Activated naive CD4-positive, alpha-beta T cell treated with Interleukin-2 at 50 U/mL for 16 hours (primary cell): ENCODE measurements at regions not wholly inside any gene's neighbourhood (a gene's known extent, or its start where the extent isn't known, plus 50 kb on each side); places are given as distances from the start of the nearest gene placed in this dataset.
"Not testable (repeated sequence)": the region's sequence is repeated elsewhere in the genome, so short reads cannot be mapped to it uniquely, and the experiment has no call there.

Experiments
- DNase-seq: peaks from one replicate; pipeline ENCODE4 v3.0.0-alpha.2; 2020

GRCh38 chr2:236632295-236633218 is 62.9 kb downstream of the ACKR3 start:
- no peak for DNase-seq

GRCh38 chr2:236633219-236633570 is 63.6 kb downstream of the ACKR3 start:
- DNase-seq = no peak

- DNase-seq = no peak
Observed at GRCh38 chr2:236633775-236634560, 64.3 kb downstream of the ACKR3 start.

GRCh38 chr2:236636261-236636660 is 66.6 kb downstream of the ACKR3 start:
- DNase-seq = no peak

- DNase-seq = no peak
Observed at GRCh38 chr2:236636714-236637470, 67.3 kb downstream of the ACKR3 start.

GRCh38 chr2:236637686-236638569 is 68.3 kb downstream of the ACKR3 start:
- DNase-seq = no peak

- DNase-seq = no peak
Observed at GRCh38 chr2:236638707-236639106, 69.1 kb downstream of the ACKR3 start.

- DNase-seq = no peak
Observed at GRCh38 chr2:236639461-236640235, 70.0 kb downstream of the ACKR3 start.

- DNase-seq = no peak
Observed at GRCh38 chr2:236641051-236641726, 71.6 kb downstream of the ACKR3 start.

GRCh38 chr2:236642125-236642524 is 72.5 kb downstream of the ACKR3 start:
- DNase-seq = no peak

GRCh38 chr2:236642584-236643291 is 73.1 kb downstream of the ACKR3 start:
- DNase-seq = no peak

GRCh38 chr2:236643480-236643879 is 73.9 kb downstream of the ACKR3 start:
- DNase-seq = no peak

GRCh38 chr2:236644067-236644466 is 74.4 kb downstream of the ACKR3 start:
- DNase-seq = no peak

GRCh38 chr2:236644502-236644911 is 74.9 kb downstream of the ACKR3 start:
- DNase-seq = no peak

GRCh38 chr2:236645141-236645540 is 75.5 kb downstream of the ACKR3 start:
- not testable (repeated sequence) for DNase-seq

GRCh38 chr2:236646441-236646840 is 76.8 kb downstream of the ACKR3 start:
- no peak for DNase-seq

GRCh38 chr2:236646871-236647270 is 77.2 kb downstream of the ACKR3 start:
- DNase-seq = no peak

- DNase-seq = no peak
Observed at GRCh38 chr2:236647621-236648020, 78.0 kb downstream of the ACKR3 start.

- DNase-seq = no peak
Observed at GRCh38 chr2:236653863-236654262, 84.2 kb downstream of the ACKR3 start.

GRCh38 chr2:236654496-236654895 is 84.9 kb downstream of the ACKR3 start:
- DNase-seq = no peak
